ENCODE measurements at regions not wholly inside any gene's neighbourhood (a gene's known extent, or its start where the extent isn't known, plus 50 kb on each side); places are given as distances from the start of the nearest gene placed in this dataset.
A peak's percentile ranks its signal among the peaks of the same experiment; 100 is the strongest.

- H3K4me1 ChIP-seq: no peaks in the 10 kb centered on the region
- H3K27ac ChIP-seq: no peak overlapping the region
- intact Hi-C loops (cut with DNase I): no loop called here
- H3K9me3 ChIP-seq: no peaks in the 10 kb centered on the region
- WGBS, 2 donors: 82 to 89% methylated on average over 14 of the region's 14 CpGs
- H3K27me3 ChIP-seq: no peaks in the 10 kb centered on the region
- FAIRE-seq (no peak), ATAC-seq (no peak), DNase-seq (no peak)
- no peak overlapping the region for H3K4me3 ChIP-seq
- H3K36me3 ChIP-seq: no peaks in the 10 kb centered on the region
- TF ChIP-seq CTCF (IDR thresholded peaks at IDR 0.05): no peak
Observed at GRCh38 chr13:109881347-109881725, 95.0 kb upstream of the IRS2 start.

DNA sequence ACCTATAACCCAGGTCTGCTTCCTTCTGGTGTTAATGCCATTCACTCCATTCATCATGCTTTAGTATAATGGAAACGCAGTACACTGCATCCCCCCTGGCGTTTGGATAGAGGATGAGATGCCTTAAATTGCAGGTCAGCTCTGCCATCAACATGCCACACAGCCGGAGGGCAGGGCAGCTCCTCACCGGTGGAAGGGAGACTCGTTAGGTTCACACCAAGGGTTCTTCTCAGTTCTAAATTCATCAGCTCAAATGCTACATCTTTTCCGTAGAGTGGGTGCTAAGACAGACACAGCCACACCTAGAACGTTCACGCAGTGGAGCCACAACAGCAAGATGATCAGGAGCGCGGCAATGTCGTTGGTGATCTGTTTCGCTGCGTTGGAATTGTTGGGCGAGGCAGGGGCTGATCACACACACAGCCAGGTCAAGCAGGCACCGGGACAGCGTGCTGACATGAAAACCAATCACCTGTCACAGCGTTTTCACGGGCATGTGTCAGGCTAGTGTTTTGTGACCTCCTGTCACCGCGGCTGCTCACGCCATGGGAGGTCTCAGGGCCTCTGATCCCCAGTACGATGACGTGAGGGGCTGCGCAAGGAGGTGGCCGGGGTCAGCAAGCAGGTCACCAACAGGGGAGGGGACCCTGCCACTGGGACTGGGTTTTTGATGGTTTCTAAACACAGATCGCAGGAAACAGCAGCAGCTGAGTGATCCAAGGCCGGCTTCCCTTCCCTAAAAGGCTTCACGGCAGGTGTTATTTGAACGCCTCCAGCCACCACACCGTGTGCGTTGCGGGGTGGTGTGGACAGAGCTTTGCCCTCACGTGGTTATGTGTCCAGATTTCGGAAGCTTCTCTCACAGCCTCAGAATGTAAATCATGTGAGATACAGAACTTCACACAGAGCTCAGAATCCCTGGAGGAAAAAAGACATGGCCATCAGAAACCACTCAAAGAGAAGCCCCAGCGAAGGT lies 94.3 kb upstream of the IRS2 start:
- no peak for TF ChIP-seq CTCF (IDR thresholded peaks at IDR 0.05)
- intact Hi-C loops (cut with DNase I): no loop called here
- FAIRE-seq: no peak
- no peak for DNase-seq
- no peaks in the 10 kb centered on the region for H3K4me1 ChIP-seq
- ATAC-seq: no peak
- H3K9me3 ChIP-seq: no peaks in the 10 kb centered on the region
- H3K27me3 ChIP-seq: no peaks in the 10 kb centered on the region
- WGBS, 2 donors: 71 to 79% methylated on average over 35 of the region's 35 CpGs
- no peak overlapping the region for H3K27ac ChIP-seq
- no peaks in the 10 kb centered on the region for H3K36me3 ChIP-seq
- no peak overlapping the region for H3K4me3 ChIP-seq

DNA sequence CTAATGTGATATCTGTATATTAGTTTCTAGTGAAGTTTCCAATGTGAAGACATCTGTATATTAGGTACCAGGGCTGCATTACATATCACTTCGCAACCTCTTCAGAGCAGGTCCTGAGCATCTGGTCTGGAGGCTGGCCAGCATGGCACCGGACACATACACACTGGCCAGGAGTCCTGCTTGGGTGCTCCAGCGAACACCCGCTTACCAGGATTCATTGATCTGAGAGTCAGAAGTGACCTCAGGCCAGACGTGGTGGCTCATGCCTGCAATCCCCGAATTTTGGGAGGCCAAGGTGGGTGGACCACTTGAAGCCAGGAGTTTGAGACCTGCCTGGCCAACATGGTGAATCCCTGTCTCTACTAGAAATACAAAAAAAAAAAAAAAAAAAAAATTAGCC lies 93.0 kb upstream of the IRS2 start:
- peaks cover 7 to 10% (median 8%) of the 10 kb centered on the region in 3 donors for H3K4me1 ChIP-seq
- H3K27me3 ChIP-seq: no peaks in the 10 kb centered on the region
- intact Hi-C loops (cut with DNase I): no loop called here
- no peak for DNase-seq
- TF ChIP-seq CTCF (IDR thresholded peaks at IDR 0.05): no peak
- no peaks in the 10 kb centered on the region for H3K9me3 ChIP-seq
- no peak for FAIRE-seq
- WGBS, 2 donors: 81 to 90% methylated on average over 6 of the region's 6 CpGs
- H3K27ac ChIP-seq: no peak overlapping the region
- ATAC-seq: no peak
- H3K36me3 ChIP-seq: no peaks in the 10 kb centered on the region
- H3K4me3 ChIP-seq: no peak overlapping the region

- Histone ChIP-seq H3K36me3 (no peaks in the 10 kb centered on the region), H3K4me3 (no peak overlapping the region), H3K27me3 (no peaks in the 10 kb centered on the region), H3K9me3 (no peaks in the 10 kb centered on the region), H3K4me1 (peaks cover 7 to 14% (median 8%) of the 10 kb centered on the region in 3 donors), H3K27ac (no peak overlapping the region)
- ATAC-seq (no peak), FAIRE-seq (no peak), DNase-seq (no peak)
- intact Hi-C loops (cut with DNase I): no loop called here
- TF ChIP-seq CTCF (IDR thresholded peaks at IDR 0.05): no peak
- 89 to 96% methylated on average over 7 of the region's 7 CpGs for WGBS, 2 donors
Observed at GRCh38 chr13:109877809-109878208, 91.4 kb upstream of the IRS2 start.

DNA sequence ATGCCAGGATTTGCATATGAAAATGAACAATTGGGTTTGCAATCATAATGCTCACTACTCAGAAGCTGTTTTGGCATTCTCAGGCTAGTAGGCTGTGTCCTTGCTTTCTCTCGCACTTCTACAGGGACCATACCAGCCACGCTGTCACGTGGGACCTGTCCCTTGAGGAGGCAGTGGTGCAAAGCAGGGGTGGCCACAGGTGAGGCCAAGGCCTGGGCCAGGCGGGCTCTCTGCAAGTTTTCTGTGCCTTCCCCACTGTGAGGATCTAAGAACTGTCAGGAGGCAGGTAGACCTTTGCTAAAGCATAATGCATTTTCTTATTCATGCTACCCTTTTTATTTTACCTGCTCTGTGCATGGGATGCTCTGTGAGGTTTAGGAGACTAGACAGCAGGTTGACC lies 89.4 kb upstream of the IRS2 start:
- Histone ChIP-seq H3K4me3 (no peak overlapping the region), H3K27ac (peak overlapping the region in 1 of 4 donors; percentile 64), H3K27me3 (no peaks in the 10 kb centered on the region), H3K9me3 (no peaks in the 10 kb centered on the region), H3K4me1 (peaks cover 7 to 14% (median 8%) of the 10 kb centered on the region in 3 donors), H3K36me3 (no peaks in the 10 kb centered on the region)
- WGBS, 2 donors: 73 to 90% methylated on average over 4 of the region's 4 CpGs
- ATAC-seq (no peak), DNase-seq (no peak), FAIRE-seq (no peak)
- TF ChIP-seq CTCF (IDR thresholded peaks at IDR 0.05): no peak
- intact Hi-C loops (cut with DNase I): no loop called here

Measured in pancreas (tissue), 10 donors.